ENCODE measurements at regions not wholly inside any gene's neighbourhood (a gene's known extent, or its start where the extent isn't known, plus 50 kb on each side); places are given as distances from the start of the nearest gene placed in this dataset.

- TF ChIP-seq CTCF (IDR thresholded peaks at IDR 0.05) (no peak), POLR2A (IDR thresholded peaks at IDR 0.05) (no peak)
Observed at GRCh38 chr2:196544906-196545433, 94.5 kb upstream of the CCDC150 start.

All from thyroid gland (tissue), 4 donors.